ENCODE measurements at regions not wholly inside any gene's neighbourhood (a gene's known extent, or its start where the extent isn't known, plus 50 kb on each side); places are given as distances from the start of the nearest gene placed in this dataset.

DNA sequence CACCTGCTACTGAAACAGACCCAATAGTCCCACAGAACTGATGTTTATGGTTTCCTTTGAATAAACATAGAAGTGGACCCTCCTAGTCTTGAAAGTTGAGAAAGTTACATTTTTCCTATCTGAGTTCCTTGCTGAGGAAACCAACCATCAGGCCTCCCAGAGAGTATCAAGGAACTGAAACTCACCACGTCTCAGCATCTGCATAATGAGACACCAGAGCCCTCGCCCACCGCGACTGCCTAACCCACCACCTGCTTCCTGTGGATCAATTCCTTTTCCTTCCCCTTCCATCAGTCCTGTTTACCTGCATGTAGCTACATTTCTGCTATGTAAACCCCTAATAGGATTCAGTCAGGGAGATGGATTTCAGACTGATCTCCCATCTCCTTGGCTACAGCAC lies 443.2 kb upstream of the TMEM132C start:
- WGBS (ENCODE audit: insufficient coverage) = 8% methylated on average over 4 of the region's 4 CpGs
- ChIA-PET POLR2A (no interaction called here), CTCF (no interaction called here)
- no peak overlapping the region for H2AFZ ChIP-seq (ENCODE audit: insufficient read depth, low read depth, low read length, poor library complexity, severe bottlenecking)
- DNase-seq (no peak), ATAC-seq (ENCODE audit: low read depth) (no peak)
- Mint-ChIP-seq H3K27ac (no peak overlapping the region), H3K27me3 (no peaks in the 10 kb centered on the region), H3K4me3 (no peak overlapping the region), H3K4me1 (no peaks in the 10 kb centered on the region), H3K9me3 (ENCODE audit: insufficient read depth) (no peaks in the 10 kb centered on the region)
- H3K9ac ChIP-seq (ENCODE audit: low read length) = no peak overlapping the region
- H3K79me2 ChIP-seq (ENCODE audit: control insufficient read depth, insufficient read depth, low read length) = no peaks in the 10 kb centered on the region
- no peaks in the 10 kb centered on the region for H3K36me3 ChIP-seq (replicated peaks in 1 of 2; ENCODE audit: control extremely low read depth in 1 of 2, control insufficient read depth in 1 of 2, extremely low read depth in 1 of 2, insufficient read depth in 2 of 2, low read length in 1 of 2)
- H3K27ac ChIP-seq (ENCODE audit: low read length in 2 of 2) = no peak overlapping the region
- H3K27me3 ChIP-seq (replicated peaks in 1 of 4; ENCODE audit: control extremely low read depth in 1 of 4, control insufficient read depth in 3 of 4, insufficient read depth in 4 of 4, low read length in 3 of 4) = no peaks in the 10 kb centered on the region
- intact Hi-C loops (cut with micrococcal nuclease) = no loop called here
- no peaks in the 10 kb centered on the region for H3K4me1 ChIP-seq (ENCODE audit: control insufficient read depth in 2 of 2, insufficient read depth in 2 of 2, low read length in 2 of 2)
- H4K20me1 ChIP-seq (ENCODE audit: control insufficient read depth, insufficient read depth, low read length, poor library complexity, severe bottlenecking) = no peaks in the 10 kb centered on the region
- no peak overlapping the region for H3K4me2 ChIP-seq (replicated peaks; ENCODE audit: low read depth, low read length, poor library complexity, severe bottlenecking)
- no peak overlapping the region for H3K4me3 ChIP-seq (ENCODE audit: control extremely low read depth in 1 of 5, extremely low read depth in 1 of 5, insufficient read depth in 1 of 5, low read depth in 2 of 5, low read length in 4 of 5)
- H3K9me3 ChIP-seq (ENCODE audit: control extremely low read depth in 1 of 3, control insufficient read depth in 2 of 3, insufficient read depth in 1 of 3, low read length in 2 of 3) = peaks cover 0 to 21% (median 2%) of the 10 kb centered on the region in 3 donors
- TF ChIP-seq EZH2 (IDR thresholded peaks at IDR 0.05; ENCODE audit: borderline replicate concordance, insufficient read depth, low read depth, low read length, poor library complexity, severe bottlenecking) = no peak
- TF ChIP-seq, protein P1, sequence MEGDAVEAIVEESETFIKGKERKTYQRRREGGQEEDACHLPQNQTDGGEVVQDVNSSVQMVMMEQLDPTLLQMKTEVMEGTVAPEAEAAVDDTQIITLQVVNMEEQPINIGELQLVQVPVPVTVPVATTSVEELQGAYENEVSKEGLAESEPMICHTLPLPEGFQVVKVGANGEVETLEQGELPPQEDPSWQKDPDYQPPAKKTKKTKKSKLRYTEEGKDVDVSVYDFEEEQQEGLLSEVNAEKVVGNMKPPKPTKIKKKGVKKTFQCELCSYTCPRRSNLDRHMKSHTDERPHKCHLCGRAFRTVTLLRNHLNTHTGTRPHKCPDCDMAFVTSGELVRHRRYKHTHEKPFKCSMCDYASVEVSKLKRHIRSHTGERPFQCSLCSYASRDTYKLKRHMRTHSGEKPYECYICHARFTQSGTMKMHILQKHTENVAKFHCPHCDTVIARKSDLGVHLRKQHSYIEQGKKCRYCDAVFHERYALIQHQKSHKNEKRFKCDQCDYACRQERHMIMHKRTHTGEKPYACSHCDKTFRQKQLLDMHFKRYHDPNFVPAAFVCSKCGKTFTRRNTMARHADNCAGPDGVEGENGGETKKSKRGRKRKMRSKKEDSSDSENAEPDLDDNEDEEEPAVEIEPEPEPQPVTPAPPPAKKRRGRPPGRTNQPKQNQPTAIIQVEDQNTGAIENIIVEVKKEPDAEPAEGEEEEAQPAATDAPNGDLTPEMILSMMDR (IDR thresholded peaks at IDR 0.05) = no peak

DNA sequence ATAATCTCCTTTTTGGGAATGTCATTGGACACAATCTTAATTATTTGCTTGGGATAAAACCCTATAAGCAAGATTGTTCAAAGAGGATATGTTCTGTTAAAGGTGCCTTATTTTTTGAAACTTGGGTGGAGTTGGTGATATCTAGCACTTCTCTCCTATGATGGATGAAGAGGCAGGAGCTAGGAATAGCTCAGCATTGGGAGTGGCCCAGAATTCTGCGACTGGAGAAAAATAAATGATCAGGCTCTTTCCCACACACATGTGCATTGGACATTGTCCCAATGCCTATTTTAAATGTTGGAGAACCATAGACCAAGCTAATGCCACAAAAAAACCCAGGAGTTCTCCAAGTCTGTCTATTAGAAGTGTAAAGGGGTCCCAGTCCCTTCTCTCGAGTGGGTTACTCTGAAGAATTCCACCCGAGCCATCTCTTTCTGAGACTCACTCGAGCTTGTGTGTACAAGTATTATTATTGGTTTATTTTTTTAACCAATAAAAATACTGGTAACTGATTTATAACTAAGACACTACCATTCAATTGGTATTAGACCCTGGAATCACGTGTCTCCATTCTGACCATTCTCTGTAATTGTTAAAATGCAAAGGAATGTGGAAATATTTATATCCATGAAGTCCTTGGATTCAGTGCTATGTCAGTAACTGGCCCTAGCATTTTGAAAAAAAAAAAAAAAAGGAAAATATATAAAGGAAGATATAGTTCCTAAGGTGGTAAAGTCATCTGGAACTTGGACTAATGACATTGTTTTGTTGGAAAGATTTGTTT lies 437.5 kb upstream of the TMEM132C start:
- H3K4me2 ChIP-seq (replicated peaks; ENCODE audit: low read depth, low read length, poor library complexity, severe bottlenecking) = no peak overlapping the region
- H3K9me3 ChIP-seq (ENCODE audit: control extremely low read depth in 1 of 3, control insufficient read depth in 2 of 3, insufficient read depth in 1 of 3, low read length in 2 of 3) = peaks cover 0 to 21% (median 2%) of the 10 kb centered on the region in 3 donors
- no peak overlapping the region for H3K27ac Mint-ChIP-seq
- H3K4me1 ChIP-seq (ENCODE audit: control insufficient read depth in 2 of 2, insufficient read depth in 2 of 2, low read length in 2 of 2) = no peaks in the 10 kb centered on the region
- no peak overlapping the region for H3K4me3 Mint-ChIP-seq
- H3K27me3 ChIP-seq (replicated peaks in 1 of 4; ENCODE audit: control extremely low read depth in 1 of 4, control insufficient read depth in 3 of 4, insufficient read depth in 4 of 4, low read length in 3 of 4) = no peaks in the 10 kb centered on the region
- DNase-seq = no peak
- no peak overlapping the region for H3K9ac ChIP-seq (ENCODE audit: low read length)
- CTCF ChIA-PET = no interaction called here
- TF ChIP-seq EZH2 (IDR thresholded peaks at IDR 0.05; ENCODE audit: borderline replicate concordance, insufficient read depth, low read depth, low read length, poor library complexity, severe bottlenecking) = no peak
- TF ChIP-seq, protein P1 (IDR thresholded peaks at IDR 0.05) = no peak
- H3K9me3 Mint-ChIP-seq (ENCODE audit: insufficient read depth) = peaks cover 3% of the 10 kb centered on the region
- no peak overlapping the region for H3K4me3 ChIP-seq (ENCODE audit: control extremely low read depth in 1 of 5, extremely low read depth in 1 of 5, insufficient read depth in 1 of 5, low read depth in 2 of 5, low read length in 4 of 5)
- no peaks in the 10 kb centered on the region for H3K79me2 ChIP-seq (ENCODE audit: control insufficient read depth, insufficient read depth, low read length)
- 100% methylated on average over 1 of the region's 5 CpGs for WGBS (ENCODE audit: insufficient coverage)
- H3K4me1 Mint-ChIP-seq = no peaks in the 10 kb centered on the region
- H3K27ac ChIP-seq (ENCODE audit: low read length in 2 of 2) = no peak overlapping the region
- H2AFZ ChIP-seq (ENCODE audit: insufficient read depth, low read depth, low read length, poor library complexity, severe bottlenecking) = no peak overlapping the region
- ATAC-seq (ENCODE audit: low read depth) = no peak
- H4K20me1 ChIP-seq (ENCODE audit: control insufficient read depth, insufficient read depth, low read length, poor library complexity, severe bottlenecking) = no peaks in the 10 kb centered on the region
- no peaks in the 10 kb centered on the region for H3K27me3 Mint-ChIP-seq
- POLR2A ChIA-PET = no interaction called here
- intact Hi-C loops (cut with micrococcal nuclease) = no loop called here
- no peaks in the 10 kb centered on the region for H3K36me3 ChIP-seq (replicated peaks in 1 of 2; ENCODE audit: control extremely low read depth in 1 of 2, control insufficient read depth in 1 of 2, extremely low read depth in 1 of 2, insufficient read depth in 2 of 2, low read length in 1 of 2)

Measured in B cell (primary cell).